ENCODE measurements at regions not wholly inside any gene's neighbourhood (a gene's known extent, or its start where the extent isn't known, plus 50 kb on each side); places are given as distances from the start of the nearest gene placed in this dataset.

DNA sequence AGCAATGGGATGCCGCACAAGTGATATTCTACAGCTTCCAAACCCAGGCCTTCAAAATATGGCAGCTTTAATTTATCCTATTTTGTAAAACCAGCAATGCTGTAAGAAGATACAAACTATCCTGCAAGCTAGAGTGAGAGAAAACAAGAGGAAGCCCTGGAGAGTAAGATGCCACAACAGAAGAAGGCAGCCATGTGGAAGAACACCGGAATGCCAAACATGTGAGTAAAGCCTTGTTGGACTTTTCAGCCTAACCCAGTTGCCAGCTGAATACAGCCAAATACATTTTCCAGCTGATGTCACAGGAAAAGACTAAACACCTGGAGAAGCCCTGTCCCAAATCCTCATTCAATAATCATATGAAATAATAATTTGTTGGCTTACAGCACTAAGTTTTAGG, 1115.1 kb upstream of the CADM2 start:
- DNase-seq (ENCODE audit: low read depth, low spot score), result no peak
- Histone ChIP-seq H3K9me3 (ENCODE audit: insufficient read depth, low read length) (no peaks in the 10 kb centered on the region), H3K9ac (ENCODE audit: insufficient read length, low read depth) (no peak overlapping the region), H3K36me3 (ENCODE audit: insufficient read depth, insufficient read length, low read length) (no peaks in the 10 kb centered on the region), H3K4me3 (ENCODE audit: insufficient read length, low read depth) (no peak overlapping the region), H3K27me3 (ENCODE audit: insufficient read depth, insufficient read length) (no peaks in the 10 kb centered on the region), H3K4me1 (ENCODE audit: insufficient read depth, insufficient read length) (no peaks in the 10 kb centered on the region)
- TF ChIP-seq YY1 (IDR thresholded peaks at IDR 0.05; ENCODE audit: insufficient read depth, insufficient read length) (no peak), ZNF274 (IDR thresholded peaks at IDR 0.05; ENCODE audit: low read depth, low read length) (no peak), SUZ12 (IDR thresholded peaks at IDR 0.05; ENCODE audit: extremely low read depth, insufficient read depth, insufficient read length) (no peak)

DNA sequence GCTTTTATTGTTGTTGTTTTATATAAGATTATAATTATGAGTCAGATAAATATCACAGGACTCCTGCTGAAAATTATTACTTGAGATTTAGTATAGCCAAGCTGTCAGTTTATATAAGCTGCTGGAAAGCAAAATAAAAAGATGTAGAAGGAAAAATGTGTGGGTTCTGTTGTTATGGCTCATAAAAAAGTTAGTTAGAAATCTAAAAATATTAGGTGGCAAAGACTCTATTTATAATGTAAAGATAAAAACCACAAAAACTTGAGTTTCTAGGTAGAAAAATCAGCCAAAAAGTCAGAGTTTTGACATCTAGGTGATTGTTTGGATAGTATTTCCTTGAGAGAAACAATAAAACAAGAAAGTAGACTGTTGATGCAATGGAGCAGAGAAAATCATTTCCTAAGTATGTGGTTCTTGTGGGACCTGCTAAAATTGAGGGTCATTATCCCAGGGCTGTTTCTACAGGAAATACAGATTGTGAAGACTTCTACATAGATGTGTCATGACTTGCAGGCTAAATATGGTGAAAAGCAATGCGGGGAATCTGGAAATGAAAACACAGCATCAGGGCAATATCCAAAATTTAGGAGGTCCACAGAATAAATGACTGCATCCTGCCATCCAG, 1109.6 kb upstream of the CADM2 start:
- DNase-seq (ENCODE audit: low read depth, low spot score), result no peak
- H3K36me3 ChIP-seq (ENCODE audit: insufficient read depth, insufficient read length, low read length), result no peaks in the 10 kb centered on the region
- TF ChIP-seq ZNF274 (IDR thresholded peaks at IDR 0.05; ENCODE audit: low read depth, low read length) (no peak), SUZ12 (IDR thresholded peaks at IDR 0.05; ENCODE audit: extremely low read depth, insufficient read depth, insufficient read length) (no peak), YY1 (IDR thresholded peaks at IDR 0.05; ENCODE audit: insufficient read depth, insufficient read length) (no peak)
- H3K27me3 ChIP-seq (ENCODE audit: insufficient read depth, insufficient read length), result no peaks in the 10 kb centered on the region
- no peak overlapping the region for H3K4me3 ChIP-seq (ENCODE audit: insufficient read length, low read depth)
- H3K4me1 ChIP-seq (ENCODE audit: insufficient read depth, insufficient read length), result no peaks in the 10 kb centered on the region
- no peaks in the 10 kb centered on the region for H3K9me3 ChIP-seq (ENCODE audit: insufficient read depth, low read length)
- H3K9ac ChIP-seq (ENCODE audit: insufficient read length, low read depth), result no peak overlapping the region

DNA sequence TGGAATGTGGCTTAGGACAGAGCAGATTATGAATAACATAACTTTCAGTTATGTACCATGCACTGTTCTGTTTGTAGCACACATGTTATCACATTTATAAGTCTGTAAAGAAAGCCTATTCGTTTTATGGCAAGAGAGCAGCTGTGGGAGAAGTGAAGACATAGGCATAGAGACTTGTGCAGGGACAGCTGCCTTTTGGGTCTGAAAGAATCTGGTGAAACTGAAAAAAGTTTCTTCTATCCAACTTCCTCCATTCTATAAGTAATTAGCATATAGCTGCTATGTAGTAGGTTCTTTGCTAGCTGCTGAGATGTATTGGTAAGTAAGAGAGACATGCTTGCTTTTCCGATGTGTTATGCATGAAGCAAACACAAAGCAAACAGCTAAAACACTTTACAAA, 1095.4 kb upstream of the CADM2 start:
- no peak overlapping the region for H3K4me3 ChIP-seq (ENCODE audit: insufficient read length, low read depth)
- no peak overlapping the region for H3K9ac ChIP-seq (ENCODE audit: insufficient read length, low read depth)
- DNase-seq (ENCODE audit: low read depth, low spot score), result no peak
- H3K4me1 ChIP-seq (ENCODE audit: insufficient read depth, insufficient read length), result no peaks in the 10 kb centered on the region
- H3K36me3 ChIP-seq (ENCODE audit: insufficient read depth, insufficient read length, low read length), result no peaks in the 10 kb centered on the region
- H3K27me3 ChIP-seq (ENCODE audit: insufficient read depth, insufficient read length), result no peaks in the 10 kb centered on the region
- TF ChIP-seq SUZ12 (IDR thresholded peaks at IDR 0.05; ENCODE audit: extremely low read depth, insufficient read depth, insufficient read length), result no peak
- no peak for TF ChIP-seq YY1 (IDR thresholded peaks at IDR 0.05; ENCODE audit: insufficient read depth, insufficient read length)
- no peak for TF ChIP-seq ZNF274 (IDR thresholded peaks at IDR 0.05; ENCODE audit: low read depth, low read length)
- H3K9me3 ChIP-seq (ENCODE audit: insufficient read depth, low read length), result no peaks in the 10 kb centered on the region

DNA sequence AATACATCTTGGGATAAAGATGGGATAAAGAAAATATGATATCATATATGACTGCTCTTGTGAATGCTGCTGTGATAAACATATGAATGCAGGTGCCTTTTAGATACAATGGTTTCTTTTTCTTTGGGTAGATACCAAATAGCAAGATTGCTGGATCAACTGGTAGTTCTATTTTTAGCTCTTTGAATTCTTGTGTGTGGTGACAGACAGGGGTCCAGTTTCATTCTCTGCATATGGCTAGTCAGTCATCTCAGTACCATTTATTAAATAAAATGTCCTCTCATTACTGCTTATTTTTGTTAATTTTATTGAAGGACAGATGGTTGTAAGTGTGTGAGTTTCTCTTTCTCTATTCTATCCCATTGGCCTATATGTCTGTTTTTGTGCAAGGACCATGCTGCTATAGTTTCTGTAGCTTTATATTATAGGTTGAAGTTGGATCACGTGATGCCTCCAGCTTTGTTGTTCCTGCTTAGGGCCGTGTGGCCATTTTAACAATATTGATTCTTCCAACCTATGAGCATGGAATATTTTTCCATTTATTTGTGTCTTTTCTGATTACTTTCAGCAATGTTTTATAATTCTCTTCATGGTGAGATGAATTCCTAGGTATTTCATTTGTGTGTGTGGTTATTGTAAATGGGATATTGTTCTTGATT, 1089.8 kb upstream of the CADM2 start:
- Histone ChIP-seq H3K9me3 (ENCODE audit: insufficient read depth, low read length) (no peaks in the 10 kb centered on the region), H3K36me3 (ENCODE audit: insufficient read depth, insufficient read length, low read length) (no peaks in the 10 kb centered on the region), H3K4me3 (ENCODE audit: insufficient read length, low read depth) (no peak overlapping the region), H3K9ac (ENCODE audit: insufficient read length, low read depth) (no peak overlapping the region), H3K27me3 (ENCODE audit: insufficient read depth, insufficient read length) (no peaks in the 10 kb centered on the region), H3K4me1 (ENCODE audit: insufficient read depth, insufficient read length) (no peaks in the 10 kb centered on the region)
- TF ChIP-seq YY1 (IDR thresholded peaks at IDR 0.05; ENCODE audit: insufficient read depth, insufficient read length) (no peak), SUZ12 (IDR thresholded peaks at IDR 0.05; ENCODE audit: extremely low read depth, insufficient read depth, insufficient read length) (no peak), ZNF274 (IDR thresholded peaks at IDR 0.05; ENCODE audit: low read depth, low read length) (no peak)
- no peak for DNase-seq (ENCODE audit: low read depth, low spot score)

DNA sequence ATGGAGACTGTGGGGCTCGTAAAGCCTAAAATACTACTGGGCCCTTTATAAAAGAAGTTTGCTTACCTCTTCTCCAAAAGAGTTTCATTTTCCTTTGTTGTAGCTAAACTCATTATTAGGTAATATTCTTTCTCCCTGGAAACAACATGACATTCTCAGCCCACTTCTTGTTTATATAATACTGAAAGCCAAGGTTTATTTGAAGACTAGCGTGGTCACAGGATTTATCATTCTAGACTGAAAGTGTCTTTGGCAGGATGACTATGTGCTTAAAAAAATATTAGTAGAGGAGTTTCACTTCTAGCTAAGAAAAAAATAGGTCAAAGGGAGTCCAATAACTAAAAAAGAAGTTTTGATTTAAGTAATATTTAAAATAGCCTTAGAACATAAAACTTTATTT, 1085.2 kb upstream of the CADM2 start:
- H3K9me3 ChIP-seq (ENCODE audit: insufficient read depth, low read length), result no peaks in the 10 kb centered on the region
- H3K36me3 ChIP-seq (ENCODE audit: insufficient read depth, insufficient read length, low read length), result no peaks in the 10 kb centered on the region
- no peaks in the 10 kb centered on the region for H3K4me1 ChIP-seq (ENCODE audit: insufficient read depth, insufficient read length)
- no peaks in the 10 kb centered on the region for H3K27me3 ChIP-seq (ENCODE audit: insufficient read depth, insufficient read length)
- no peak overlapping the region for H3K4me3 ChIP-seq (ENCODE audit: insufficient read length, low read depth)
- no peak for TF ChIP-seq YY1 (IDR thresholded peaks at IDR 0.05; ENCODE audit: insufficient read depth, insufficient read length)
- no peak for TF ChIP-seq ZNF274 (IDR thresholded peaks at IDR 0.05; ENCODE audit: low read depth, low read length)
- TF ChIP-seq SUZ12 (IDR thresholded peaks at IDR 0.05; ENCODE audit: extremely low read depth, insufficient read depth, insufficient read length), result no peak
- DNase-seq (ENCODE audit: low read depth, low spot score), result no peak
- H3K9ac ChIP-seq (ENCODE audit: insufficient read length, low read depth), result no peak overlapping the region

DNA sequence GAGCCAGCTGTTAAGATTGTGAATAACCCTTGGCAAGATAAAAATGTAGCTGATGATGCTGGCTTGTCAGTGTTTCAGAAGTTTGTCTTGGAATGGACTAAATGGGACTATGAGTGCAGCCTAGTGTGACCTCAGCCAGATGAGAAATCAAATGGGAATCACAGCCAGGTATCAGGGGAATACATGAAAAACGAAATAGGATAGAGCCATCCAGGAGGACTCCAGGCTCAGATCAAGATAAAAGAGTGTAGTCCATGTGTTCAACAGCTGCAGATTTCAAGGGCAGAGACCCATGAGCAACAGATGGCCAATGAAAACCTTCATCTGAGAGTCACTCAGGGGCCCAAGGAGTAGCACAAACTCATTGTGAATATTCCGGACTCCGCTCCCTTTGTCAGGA, 1080.9 kb upstream of the CADM2 start:
- no peak overlapping the region for H3K9ac ChIP-seq (ENCODE audit: insufficient read length, low read depth)
- H3K9me3 ChIP-seq (ENCODE audit: insufficient read depth, low read length), result no peaks in the 10 kb centered on the region
- H3K27me3 ChIP-seq (ENCODE audit: insufficient read depth, insufficient read length), result no peaks in the 10 kb centered on the region
- TF ChIP-seq YY1 (IDR thresholded peaks at IDR 0.05; ENCODE audit: insufficient read depth, insufficient read length) (no peak), SUZ12 (IDR thresholded peaks at IDR 0.05; ENCODE audit: extremely low read depth, insufficient read depth, insufficient read length) (no peak), ZNF274 (IDR thresholded peaks at IDR 0.05; ENCODE audit: low read depth, low read length) (no peak)
- no peaks in the 10 kb centered on the region for H3K36me3 ChIP-seq (ENCODE audit: insufficient read depth, insufficient read length, low read length)
- H3K4me1 ChIP-seq (ENCODE audit: insufficient read depth, insufficient read length), result no peaks in the 10 kb centered on the region
- no peak overlapping the region for H3K4me3 ChIP-seq (ENCODE audit: insufficient read length, low read depth)
- DNase-seq (ENCODE audit: low read depth, low spot score), result no peak

DNA sequence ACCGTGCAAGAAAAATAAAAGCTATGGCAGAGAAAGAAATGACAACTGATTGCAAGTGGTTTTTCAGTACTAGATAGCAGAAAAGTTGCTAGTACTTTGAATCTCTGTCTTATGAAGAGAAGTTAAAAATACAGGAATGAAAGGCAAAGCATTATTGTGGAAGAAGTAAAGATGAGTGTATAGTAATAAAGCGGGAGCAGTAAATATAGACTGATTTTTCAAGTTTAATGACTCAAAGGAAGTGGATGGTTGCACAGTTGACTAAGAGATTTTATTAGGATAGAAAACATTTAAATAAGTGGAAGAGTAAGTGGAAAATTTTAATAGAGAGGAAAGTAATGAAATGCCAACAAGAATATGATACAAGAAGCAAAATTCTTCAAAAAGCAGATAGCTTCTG, 1076.1 kb upstream of the CADM2 start:
- Histone ChIP-seq H3K27me3 (ENCODE audit: insufficient read depth, insufficient read length) (no peaks in the 10 kb centered on the region), H3K9ac (ENCODE audit: insufficient read length, low read depth) (no peak overlapping the region), H3K9me3 (ENCODE audit: insufficient read depth, low read length) (no peaks in the 10 kb centered on the region), H3K4me1 (ENCODE audit: insufficient read depth, insufficient read length) (no peaks in the 10 kb centered on the region), H3K4me3 (ENCODE audit: insufficient read length, low read depth) (no peak overlapping the region), H3K36me3 (ENCODE audit: insufficient read depth, insufficient read length, low read length) (no peaks in the 10 kb centered on the region)
- TF ChIP-seq SUZ12 (IDR thresholded peaks at IDR 0.05; ENCODE audit: extremely low read depth, insufficient read depth, insufficient read length) (no peak), YY1 (IDR thresholded peaks at IDR 0.05; ENCODE audit: insufficient read depth, insufficient read length) (no peak), ZNF274 (IDR thresholded peaks at IDR 0.05; ENCODE audit: low read depth, low read length) (no peak)
- no peak for DNase-seq (ENCODE audit: low read depth, low spot score)
